Fibroblast of lung (primary cell): ENCODE measurements at regions not wholly inside any gene's neighbourhood (a gene's known extent, or its start where the extent isn't known, plus 50 kb on each side); places are given as distances from the start of the nearest gene placed in this dataset.
"Not testable (repeated sequence)": the region's sequence is repeated elsewhere in the genome, so short reads cannot be mapped to it uniquely, and the experiment has no call there.

Source experiments
- DNase-seq, 2 donors: peaks; one replicate each; pipeline versions ENCODE4 v3.0.0 to v3.0.0-alpha.2; 2010; ENCODE audit warnings: low read depth in 2 of 2
- H2AFZ ChIP-seq: 2 replicates; pipeline ENCODE4 v1.5.1; 2012; ENCODE audit warnings: low read length, control low read depth, inconsistent platforms
- H3K27ac ChIP-seq: 2 replicates; pipeline ENCODE4 v1.5.1; 2011; ENCODE audit warnings: low read length, control low read depth; ENCODE audit not compliant: insufficient read depth
- H3K27me3 ChIP-seq: 2 replicates; pipeline ENCODE4 v1.5.1; 2011; ENCODE audit warnings: mild to moderate bottlenecking, low read length; ENCODE audit not compliant: control insufficient read depth, insufficient read depth
- H3K36me3 ChIP-seq: 2 replicates; pipeline ENCODE4 v1.5.1; 2011; ENCODE audit warnings: low read length; ENCODE audit not compliant: control insufficient read depth, insufficient read depth
- H3K4me1 ChIP-seq: 2 replicates; pipeline ENCODE4 v1.5.1; 2011; ENCODE audit warnings: low read length; ENCODE audit not compliant: control insufficient read depth, insufficient read depth; ENCODE audit errors: extremely low read depth
- H3K4me2 ChIP-seq: 2 replicates; pipeline ENCODE4 v1.5.1; 2011; ENCODE audit warnings: low read length, control low read depth; ENCODE audit not compliant: insufficient read depth; ENCODE audit errors: extremely low read depth
- H3K4me3 ChIP-seq, 4 experiments: fragments of 200-600 bp in 1 of 4; sonication (generic) in 1 of 4; replicated peaks in 1 of 4; 2 replicates each; pipeline ENCODE4 v1.5.1; 2011 to 2016; ENCODE audit warnings: low read length in 4 of 4, low read depth in 3 of 4, mild to moderate bottlenecking in 3 of 4, control low read depth in 2 of 4, inconsistent platforms in 1 of 4, mixed read lengths in 1 of 4; ENCODE audit not compliant: insufficient read depth in 1 of 4; ENCODE audit errors: control extremely low read depth in 1 of 4
- H3K79me2 ChIP-seq: 2 replicates; pipeline ENCODE4 v1.5.1; 2012; ENCODE audit warnings: mild to moderate bottlenecking, low read length, inconsistent platforms; ENCODE audit not compliant: control insufficient read depth, insufficient read depth
- H3K9ac ChIP-seq: 2 replicates; pipeline ENCODE4 v1.5.1; 2011; ENCODE audit warnings: mild to moderate bottlenecking, low read length, control low read depth; ENCODE audit not compliant: insufficient read depth
- H3K9me3 ChIP-seq: 2 replicates; pipeline ENCODE4 v1.5.1; 2012; ENCODE audit warnings: low read depth, low read length; ENCODE audit not compliant: control insufficient read depth, insufficient read depth
- H4K20me1 ChIP-seq: 2 replicates; pipeline ENCODE4 v1.5.1; 2011; ENCODE audit warnings: low read length; ENCODE audit not compliant: control insufficient read depth, insufficient read depth; ENCODE audit errors: extremely low read depth
- CTCF ChIP-seq, 2 donors: IDR thresholded peaks in 1 of 2; conservative IDR thresholded peaks in 1 of 2; 1 replicate in 1 of 2; 2 replicates in 1 of 2; pipeline ENCODE4 v1.5.1; 2011 to 2012; ENCODE audit warnings: low read length in 2 of 2, control low read depth in 1 of 2, inconsistent platforms in 1 of 2, low read depth in 1 of 2, mild to moderate bottlenecking in 1 of 2
- EZH2 ChIP-seq: IDR thresholded peaks from 2 replicates; pipeline ENCODE4 v1.5.1; 2012; ENCODE audit warnings: low read length, control low read depth, mild to moderate bottlenecking; ENCODE audit errors: missing control alignments

GRCh38 chr7:121610243-121610642 is 214.1 kb upstream of the FAM3C start:
- no peak overlapping the region for H2AFZ ChIP-seq

GRCh38 chr7:121609208-121609607 is 213.1 kb upstream of the FAM3C start:
- no peak overlapping the region for H3K27ac ChIP-seq
- no peaks in the 10 kb centered on the region for H4K20me1 ChIP-seq
- H3K9me3 ChIP-seq: no peaks in the 10 kb centered on the region
- DNase-seq: no peak
- H3K9ac ChIP-seq: no peak overlapping the region
- no peak overlapping the region for H3K4me3 ChIP-seq
- TF ChIP-seq CTCF (conservative IDR thresholded peaks at IDR 0.05 in 1 of 2, IDR thresholded peaks at IDR 0.05 in 1 of 2; ENCODE audit: low read depth in 1 of 2, low read length in 2 of 2): no peak
- no peak for TF ChIP-seq EZH2
- no peaks in the 10 kb centered on the region for H3K27me3 ChIP-seq
- H2AFZ ChIP-seq: no peak overlapping the region
- no peaks in the 10 kb centered on the region for H3K4me1 ChIP-seq
- no peaks in the 10 kb centered on the region for H3K79me2 ChIP-seq
- no peaks in the 10 kb centered on the region for H3K36me3 ChIP-seq
- no peak overlapping the region for H3K4me2 ChIP-seq

More at GRCh38 chr7:121610243-121610642, 214.1 kb upstream of the FAM3C start:
- no peak for TF ChIP-seq EZH2
- no peak for TF ChIP-seq CTCF (conservative IDR thresholded peaks at IDR 0.05 in 1 of 2, IDR thresholded peaks at IDR 0.05 in 1 of 2; ENCODE audit: low read depth in 1 of 2, low read length in 2 of 2)
- no peak overlapping the region for H3K4me3 ChIP-seq
- H3K9ac ChIP-seq: no peak overlapping the region
- H4K20me1 ChIP-seq: no peaks in the 10 kb centered on the region
- DNase-seq: peak in 1 of 2 donors; percentile 4
- H3K4me2 ChIP-seq: no peak overlapping the region
- no peaks in the 10 kb centered on the region for H3K27me3 ChIP-seq
- no peaks in the 10 kb centered on the region for H3K4me1 ChIP-seq
- no peaks in the 10 kb centered on the region for H3K36me3 ChIP-seq
- no peak overlapping the region for H3K27ac ChIP-seq
- H3K79me2 ChIP-seq: no peaks in the 10 kb centered on the region
- no peaks in the 10 kb centered on the region for H3K9me3 ChIP-seq

- H4K20me1 ChIP-seq: no peaks in the 10 kb centered on the region
- H3K4me1 ChIP-seq: no peaks in the 10 kb centered on the region
- TF ChIP-seq EZH2 (no peak), CTCF (conservative IDR thresholded peaks at IDR 0.05 in 1 of 2, IDR thresholded peaks at IDR 0.05 in 1 of 2; ENCODE audit: low read depth in 1 of 2, low read length in 2 of 2) (no peak)
- no peak for DNase-seq
- H3K9ac ChIP-seq: no peak overlapping the region
- no peak overlapping the region for H3K4me3 ChIP-seq
- no peaks in the 10 kb centered on the region for H3K79me2 ChIP-seq
- no peak overlapping the region for H2AFZ ChIP-seq
- no peaks in the 10 kb centered on the region for H3K9me3 ChIP-seq
- H3K27ac ChIP-seq: no peak overlapping the region
- no peak overlapping the region for H3K4me2 ChIP-seq
- no peaks in the 10 kb centered on the region for H3K27me3 ChIP-seq
- no peaks in the 10 kb centered on the region for H3K36me3 ChIP-seq
These were observed 212.7 kb upstream of the FAM3C start for GRCh38 chr7:121608785-121609184.

- H3K9ac ChIP-seq, H4K20me1 ChIP-seq, H3K4me3 ChIP-seq, H3K79me2 ChIP-seq, H3K36me3 ChIP-seq, DNase-seq, H3K27me3 ChIP-seq, H3K9me3 ChIP-seq, H3K4me2 ChIP-seq, H3K4me1 ChIP-seq, H2AFZ ChIP-seq, H3K27ac ChIP-seq: not testable (repeated sequence)
These were observed 212.1 kb upstream of the FAM3C start for GRCh38 chr7:121608183-121608582.
